NCI-H524 (cell line): ENCODE measurements at regions not wholly inside any gene's neighbourhood (a gene's known extent, or its start where the extent isn't known, plus 50 kb on each side); places are given as distances from the start of the nearest gene placed in this dataset.
"Not testable (repeated sequence)": the region's sequence is repeated elsewhere in the genome, so short reads cannot be mapped to it uniquely, and the experiment has no call there.

Source experiments
- DNase-seq, 2 experiments: peaks; one replicate each; lab custom pipeline; 2025; lab: John Stamatoyannopoulos, UW

- DNase-seq: no peak
These were observed 232.5 kb downstream of the PARP8 start for GRCh38 chr5:50898966-50899365.

GRCh38 chr5:50900952-50901510 lies 234.6 kb downstream of the PARP8 start:
- no peak for DNase-seq

- no peak for DNase-seq
These were observed 237.2 kb downstream of the PARP8 start for GRCh38 chr5:50903651-50904050.

- no peak for DNase-seq
These were observed 239.6 kb downstream of the PARP8 start for GRCh38 chr5:50905996-50906570.

- DNase-seq: not testable (repeated sequence)
These were observed 253.7 kb downstream of the PARP8 start for GRCh38 chr5:50920160-50920559.

- no peak for DNase-seq
These were observed 255.1 kb downstream of the PARP8 start for GRCh38 chr5:50921366-50922133.

GRCh38 chr5:50922134-50922941 lies 255.9 kb downstream of the PARP8 start:
- peak; percentile 5 to 35 for DNase-seq

GRCh38 chr5:50922942-50923767 lies 256.7 kb downstream of the PARP8 start:
- DNase-seq: no peak

- no peak for DNase-seq
These were observed 257.5 kb downstream of the PARP8 start for GRCh38 chr5:50923768-50924494.

GRCh38 chr5:50927953-50928352 lies 261.5 kb downstream of the PARP8 start:
- DNase-seq: no peak

GRCh38 chr5:50929174-50929573 lies 262.7 kb downstream of the PARP8 start:
- DNase-seq: no peak

- DNase-seq: no peak
These were observed 267.9 kb downstream of the PARP8 start for GRCh38 chr5:50934343-50934742.

GRCh38 chr5:50945139-50945538 lies 278.7 kb downstream of the PARP8 start:
- DNase-seq: no peak

- DNase-seq: peak in 1 of 2 experiments; percentile 16
These were observed 281.7 kb downstream of the PARP8 start for GRCh38 chr5:50947906-50948683.

GRCh38 chr5:50953290-50953689 lies 286.9 kb downstream of the PARP8 start:
- no peak for DNase-seq

- DNase-seq: peak; percentile 27 to 72
These were observed 292.5 kb downstream of the PARP8 start for GRCh38 chr5:50958852-50959457.

- peak; percentile 88 to 91 for DNase-seq
These were observed 296.8 kb downstream of the PARP8 start for GRCh38 chr5:50962934-50963872.

GRCh38 chr5:50963971-50964745 lies 297.7 kb downstream of the PARP8 start:
- DNase-seq: peak; percentile 33 to 68
